BE2C (cell line): ENCODE measurements at regions not wholly inside any gene's neighbourhood (a gene's known extent, or its start where the extent isn't known, plus 50 kb on each side); places are given as distances from the start of the nearest gene placed in this dataset.

Experiments used
- DNase-seq: peaks from one replicate; pipeline ENCODE4 v3.0.0-alpha.2; 2020
- H3K27me3 ChIP-seq: fragments of 250-450 bp; sonication (Bioruptor Pico); 2 replicates; pipeline ENCODE4 v1.5.1; 2020; ENCODE audit warnings: mild to moderate bottlenecking
- H3K36me3 ChIP-seq: fragments of 250-450 bp; sonication (Bioruptor Pico); 2 replicates; pipeline ENCODE4 v1.5.1; 2020; ENCODE audit warnings: mild to moderate bottlenecking
- H3K4me1 ChIP-seq: fragments of 250-450 bp; sonication (Bioruptor Pico); 2 replicates; pipeline ENCODE4 v1.5.1; 2020
- H3K4me3 ChIP-seq: 2 replicates; pipeline ENCODE4 v1.5.1; 2011; ENCODE audit warnings: low read depth, low read length
- H3K9me3 ChIP-seq: fragments of 250-450 bp; sonication (Bioruptor Pico); 2 replicates; pipeline ENCODE4 v1.5.1; 2020
- CTCF ChIP-seq: IDR thresholded peaks from 2 replicates; pipeline ENCODE4 v1.5.1; 2012; ENCODE audit warnings: mild to moderate bottlenecking, low read depth, low read length

DNA sequence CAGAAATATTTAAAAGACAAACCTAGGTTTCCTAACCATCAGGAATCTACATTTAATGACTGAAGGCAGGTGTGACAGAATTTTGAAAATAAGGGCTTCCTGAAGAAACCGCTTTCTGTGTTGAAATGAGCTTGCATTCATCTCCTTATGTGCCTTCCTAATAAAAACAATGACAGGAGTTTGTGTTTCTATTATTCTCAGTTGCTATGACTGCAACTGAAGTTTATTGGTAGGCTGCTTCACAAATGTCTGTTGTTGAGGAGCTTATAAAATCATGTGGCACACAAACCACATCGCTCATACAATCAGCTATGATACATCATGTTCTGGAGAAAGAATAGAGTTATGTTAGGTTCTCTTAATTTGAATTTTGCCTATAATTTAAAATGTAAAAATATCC, 362.7 kb upstream of the SLC8A1 start:
- DNase-seq: no peak
- no peak for TF ChIP-seq CTCF
- Histone ChIP-seq H3K9me3 (no peaks in the 10 kb centered on the region), H3K4me3 (no peak overlapping the region), H3K36me3 (no peaks in the 10 kb centered on the region), H3K27me3 (no peaks in the 10 kb centered on the region), H3K4me1 (peaks cover 2% of the 10 kb centered on the region; the same call in 1 of the 2 replicates)

DNA sequence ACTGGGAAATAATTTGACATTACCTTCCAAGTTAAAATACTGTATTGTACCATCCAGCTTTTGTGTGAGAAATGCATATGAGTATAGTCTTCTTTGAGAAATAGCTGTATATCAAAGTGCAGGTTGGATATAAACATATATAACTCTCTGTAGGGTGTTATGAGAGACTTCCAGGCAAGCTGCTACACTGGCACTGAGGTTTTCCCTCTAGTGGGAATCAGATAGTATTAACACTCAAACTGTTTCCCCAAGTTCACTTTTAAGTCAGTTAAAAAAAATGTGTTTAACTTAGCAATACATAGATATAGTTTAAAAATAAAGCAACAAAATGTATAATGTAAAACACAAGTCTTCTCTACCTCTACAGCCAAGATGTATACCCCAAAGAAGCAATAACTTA, 368.4 kb upstream of the SLC8A1 start:
- H3K27me3 ChIP-seq: no peaks in the 10 kb centered on the region
- peak; percentile 27; the same call in 1 of the 2 replicates for TF ChIP-seq CTCF
- H3K9me3 ChIP-seq: no peaks in the 10 kb centered on the region
- no peak overlapping the region for H3K4me3 ChIP-seq
- no peaks in the 10 kb centered on the region for H3K4me1 ChIP-seq
- H3K36me3 ChIP-seq: no peaks in the 10 kb centered on the region
- DNase-seq: no peak

- H3K36me3 ChIP-seq: no peaks in the 10 kb centered on the region
- no peaks in the 10 kb centered on the region for H3K27me3 ChIP-seq
- H3K4me1 ChIP-seq: no peaks in the 10 kb centered on the region
- H3K4me3 ChIP-seq: no peak overlapping the region
- DNase-seq: no peak
- no peak for TF ChIP-seq CTCF
- no peaks in the 10 kb centered on the region for H3K9me3 ChIP-seq
Observed at GRCh38 chr2:40823478-40823877, 371.6 kb upstream of the SLC8A1 start.

DNA sequence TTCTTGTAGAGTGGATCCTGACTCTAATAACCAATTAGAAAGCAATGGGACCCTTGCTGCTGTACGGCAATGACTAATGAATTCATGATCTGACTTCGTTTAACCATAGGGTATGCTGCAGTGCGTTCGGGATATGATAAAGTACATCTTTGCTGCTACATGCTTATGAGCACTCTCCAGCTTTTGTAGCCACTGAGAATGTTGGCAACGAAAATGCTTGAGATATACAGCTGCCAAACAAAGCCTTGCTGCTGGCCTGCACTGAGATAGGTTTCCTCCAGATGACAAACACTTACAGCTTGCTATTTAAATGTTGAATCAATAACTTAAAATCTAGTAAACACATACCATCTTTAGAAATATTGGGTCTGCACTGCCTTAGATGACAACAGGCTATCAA, 372.4 kb upstream of the SLC8A1 start:
- H3K4me3 ChIP-seq: no peak overlapping the region
- DNase-seq: no peak
- no peaks in the 10 kb centered on the region for H3K9me3 ChIP-seq
- H3K27me3 ChIP-seq: no peaks in the 10 kb centered on the region
- no peak for TF ChIP-seq CTCF
- no peaks in the 10 kb centered on the region for H3K36me3 ChIP-seq
- H3K4me1 ChIP-seq: no peaks in the 10 kb centered on the region

DNA sequence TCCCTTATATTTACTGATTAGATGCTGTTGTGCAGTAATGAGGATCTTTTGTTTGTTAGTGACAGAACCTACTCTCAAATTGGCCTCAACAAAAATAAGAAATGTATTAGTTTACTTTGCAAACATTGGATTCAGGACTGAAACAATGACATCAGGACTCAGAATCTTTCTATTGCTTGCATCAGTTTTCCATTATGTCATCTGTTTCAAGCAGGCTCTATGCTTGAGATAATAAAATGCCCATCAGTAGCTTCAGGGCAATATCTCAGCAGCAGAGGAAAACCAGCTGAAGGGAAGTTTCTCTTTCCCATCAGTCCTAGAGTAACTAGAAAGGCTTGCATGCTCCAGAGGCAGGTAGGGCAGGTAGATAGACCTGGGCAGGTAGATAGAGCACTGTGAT, 375.5 kb upstream of the SLC8A1 start:
- Histone ChIP-seq H3K9me3 (no peaks in the 10 kb centered on the region), H3K4me1 (no peaks in the 10 kb centered on the region), H3K27me3 (no peaks in the 10 kb centered on the region), H3K4me3 (no peak overlapping the region), H3K36me3 (no peaks in the 10 kb centered on the region)
- no peak for DNase-seq
- TF ChIP-seq CTCF: no peak

- no peaks in the 10 kb centered on the region for H3K36me3 ChIP-seq
- no peaks in the 10 kb centered on the region for H3K27me3 ChIP-seq
- H3K4me3 ChIP-seq: no peak overlapping the region
- no peaks in the 10 kb centered on the region for H3K4me1 ChIP-seq
- no peak for TF ChIP-seq CTCF
- no peak for DNase-seq
- H3K9me3 ChIP-seq: no peaks in the 10 kb centered on the region
Observed at GRCh38 chr2:40831321-40831873, 379.5 kb upstream of the SLC8A1 start.
